ENCODE measurements at regions not wholly inside any gene's neighbourhood (a gene's known extent, or its start where the extent isn't known, plus 50 kb on each side); places are given as distances from the start of the nearest gene placed in this dataset.

DNA sequence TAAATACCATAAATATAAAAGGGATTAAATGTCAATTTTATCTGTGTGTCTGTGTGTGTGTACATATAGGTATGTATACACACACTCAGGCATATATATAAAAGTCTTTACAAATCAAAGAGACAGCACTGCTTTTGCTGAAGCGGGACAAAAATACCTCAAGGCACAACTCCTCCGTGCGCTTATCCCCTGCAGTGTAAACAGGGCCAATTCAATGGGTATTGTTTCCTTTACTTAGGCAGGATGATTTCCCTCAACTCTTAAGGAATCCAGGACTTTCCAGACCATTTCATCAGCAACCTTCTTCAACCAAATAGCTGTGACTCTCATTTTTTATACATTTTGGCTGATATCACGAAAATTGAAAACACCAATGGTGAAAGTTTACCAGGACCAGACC, 227.7 kb downstream of the CRPPA start:
- H3K4me3 Mint-ChIP-seq, result no peak overlapping the region
- no peaks in the 10 kb centered on the region for H3K9me3 Mint-ChIP-seq
- H3K27ac Mint-ChIP-seq, result no peak overlapping the region
- DNase-seq (no peak), ATAC-seq (no peak)
- H3K27me3 Mint-ChIP-seq, result no peaks in the 10 kb centered on the region
- H3K4me1 Mint-ChIP-seq, result no peaks in the 10 kb centered on the region

DNA sequence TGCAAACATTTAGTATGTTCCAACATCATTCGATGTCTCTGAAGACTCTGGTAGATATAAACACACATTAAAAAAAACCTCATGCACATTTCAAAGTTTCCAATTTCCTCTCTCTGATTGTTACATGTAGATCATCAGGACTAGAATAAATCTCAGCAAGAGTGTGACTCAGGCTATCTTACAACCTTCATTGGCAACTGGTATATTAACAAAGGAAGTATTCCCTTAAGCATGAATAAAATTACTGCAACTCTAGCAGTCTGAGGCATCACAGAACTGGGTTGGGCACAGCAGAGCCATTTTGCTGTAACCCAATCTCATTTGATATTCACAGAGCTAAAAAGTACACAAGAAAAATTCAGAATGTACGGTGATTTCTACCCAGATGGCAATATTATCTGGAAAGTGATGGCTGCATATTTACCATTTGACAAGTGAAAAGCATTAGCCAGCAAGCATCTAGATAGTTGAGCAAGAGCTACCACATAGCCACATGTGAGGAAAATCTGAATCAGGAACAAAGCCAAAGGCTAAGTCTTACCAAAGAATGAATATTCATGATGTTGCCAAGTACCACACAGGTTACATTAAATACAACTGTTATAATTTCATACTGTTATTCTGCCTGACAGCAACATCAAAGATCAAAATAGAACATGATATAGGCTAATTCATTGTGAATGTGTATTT, 232.2 kb downstream of the CRPPA start:
- Mint-ChIP-seq H3K27me3 (no peaks in the 10 kb centered on the region), H3K4me1 (no peaks in the 10 kb centered on the region), H3K4me3 (no peak overlapping the region), H3K27ac (no peak overlapping the region), H3K9me3 (no peaks in the 10 kb centered on the region)
- ATAC-seq, result no peak
- no peak for DNase-seq

DNA sequence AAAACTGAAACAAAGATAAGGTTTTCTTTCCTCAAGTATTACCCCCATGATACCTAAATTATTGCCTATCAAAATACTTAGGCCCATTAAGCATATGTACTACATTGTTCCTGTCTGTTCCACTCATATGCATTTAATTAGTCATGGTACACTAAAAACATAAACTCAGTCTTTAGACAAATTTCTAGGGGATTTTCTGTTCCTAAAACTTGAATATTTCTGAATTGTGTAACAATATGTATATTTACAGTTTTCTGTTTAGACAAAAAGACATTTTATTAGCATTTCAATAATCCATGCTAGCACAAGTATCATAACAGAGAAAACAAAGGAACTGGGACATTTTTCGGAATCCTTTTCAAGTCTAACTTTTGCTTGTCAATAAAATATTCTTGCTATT, 234.2 kb downstream of the CRPPA start:
- no peak overlapping the region for H3K4me3 Mint-ChIP-seq
- no peaks in the 10 kb centered on the region for H3K4me1 Mint-ChIP-seq
- no peaks in the 10 kb centered on the region for H3K27me3 Mint-ChIP-seq
- DNase-seq, result no peak
- H3K9me3 Mint-ChIP-seq, result no peaks in the 10 kb centered on the region
- no peak for ATAC-seq
- no peak overlapping the region for H3K27ac Mint-ChIP-seq

DNA sequence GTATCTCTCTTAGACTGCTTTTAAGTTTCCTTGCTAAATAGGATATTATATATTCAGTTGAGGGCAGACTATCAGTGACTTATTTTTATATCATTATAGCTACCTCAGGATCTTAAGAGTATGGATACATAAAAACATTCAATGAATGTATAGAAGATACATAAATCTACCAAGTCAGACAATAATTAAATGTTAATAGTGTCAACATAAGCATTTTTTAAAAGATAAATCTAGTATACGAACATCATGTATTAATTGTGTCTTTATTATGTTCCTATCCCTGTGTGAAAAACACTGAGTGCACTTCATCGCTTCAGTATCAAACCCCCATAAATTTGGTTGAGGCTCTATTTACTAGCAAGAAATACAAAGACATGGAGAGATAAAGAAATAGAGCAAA, 242.8 kb downstream of the CRPPA start:
- no peaks in the 10 kb centered on the region for H3K27me3 Mint-ChIP-seq
- no peaks in the 10 kb centered on the region for H3K4me1 Mint-ChIP-seq
- H3K4me3 Mint-ChIP-seq, result no peak overlapping the region
- H3K27ac Mint-ChIP-seq, result no peak overlapping the region
- ATAC-seq, result no peak
- H3K9me3 Mint-ChIP-seq, result no peaks in the 10 kb centered on the region
- no peak for DNase-seq

DNA sequence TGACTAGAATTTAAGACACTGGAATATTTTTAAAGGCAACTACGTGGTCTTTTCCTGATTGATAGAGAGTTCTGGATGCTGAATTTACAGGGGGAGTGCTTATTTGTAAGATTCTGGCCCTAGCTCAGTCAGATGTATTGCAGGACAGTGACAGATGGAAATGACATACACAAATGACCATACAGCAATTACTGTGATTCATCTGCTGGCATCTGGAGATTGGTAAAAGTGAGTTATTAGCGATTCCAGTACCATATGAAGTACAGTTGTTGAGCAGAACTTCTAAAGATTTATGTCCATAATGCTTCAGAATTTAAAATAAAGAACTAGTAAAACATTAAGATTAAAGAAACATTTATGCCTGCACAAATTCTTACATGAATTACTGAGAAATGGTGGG, 243.2 kb downstream of the CRPPA start:
- no peak for DNase-seq

DNA sequence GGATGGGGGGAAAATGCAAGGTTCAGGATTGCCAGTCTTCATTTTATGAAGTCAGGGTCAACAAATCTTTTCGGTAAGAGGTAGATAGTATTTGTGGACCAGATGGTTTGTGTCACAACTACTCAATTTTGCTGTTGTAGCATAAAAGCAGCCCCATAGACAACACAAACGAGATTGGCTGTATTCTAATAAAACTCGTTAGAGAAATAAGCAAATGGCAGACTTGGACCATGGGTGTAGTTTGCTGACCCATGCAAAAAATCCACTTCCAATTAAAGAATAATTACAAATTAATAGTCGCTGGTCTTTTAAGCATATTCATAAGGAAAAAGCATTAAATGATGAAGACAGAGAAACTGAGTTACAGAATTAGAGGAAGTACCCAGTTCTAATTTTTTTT, 247.1 kb downstream of the CRPPA start:
- Mint-ChIP-seq H3K9me3 (no peaks in the 10 kb centered on the region), H3K4me3 (no peak overlapping the region), H3K27ac (no peak overlapping the region), H3K4me1 (no peaks in the 10 kb centered on the region), H3K27me3 (no peaks in the 10 kb centered on the region)
- no peak for DNase-seq
- no peak for ATAC-seq

More for the DNA sequence above, 243.2 kb downstream of the CRPPA start:
- Mint-ChIP-seq H3K27ac (no peak overlapping the region), H3K4me3 (no peak overlapping the region), H3K27me3 (no peaks in the 10 kb centered on the region), H3K4me1 (no peaks in the 10 kb centered on the region), H3K9me3 (no peaks in the 10 kb centered on the region)
- no peak for ATAC-seq

DNA sequence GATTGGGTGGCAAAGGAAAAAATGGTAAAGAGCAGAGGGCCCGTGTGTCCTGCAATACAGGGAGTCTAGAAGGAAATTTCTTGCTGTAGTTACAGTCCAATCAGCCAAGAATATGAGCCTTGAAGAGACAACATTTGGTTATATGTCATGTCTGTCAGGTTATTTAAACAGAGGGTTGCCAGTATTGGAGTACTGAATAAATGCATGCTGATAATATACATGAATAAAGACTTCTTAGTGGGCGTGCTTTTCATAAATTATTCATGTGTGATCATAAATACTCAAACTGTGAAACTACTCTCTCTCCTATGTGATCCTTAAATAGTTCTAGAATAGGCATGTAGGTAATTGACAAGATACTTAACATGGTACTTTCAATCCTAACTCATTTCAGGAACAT, 249.0 kb downstream of the CRPPA start:
- DNase-seq, result no peak
- no peak for ATAC-seq
- no peak overlapping the region for H3K4me3 Mint-ChIP-seq
- no peak overlapping the region for H3K27ac Mint-ChIP-seq
- H3K27me3 Mint-ChIP-seq, result no peaks in the 10 kb centered on the region
- H3K9me3 Mint-ChIP-seq, result no peaks in the 10 kb centered on the region
- no peaks in the 10 kb centered on the region for H3K4me1 Mint-ChIP-seq

DNA sequence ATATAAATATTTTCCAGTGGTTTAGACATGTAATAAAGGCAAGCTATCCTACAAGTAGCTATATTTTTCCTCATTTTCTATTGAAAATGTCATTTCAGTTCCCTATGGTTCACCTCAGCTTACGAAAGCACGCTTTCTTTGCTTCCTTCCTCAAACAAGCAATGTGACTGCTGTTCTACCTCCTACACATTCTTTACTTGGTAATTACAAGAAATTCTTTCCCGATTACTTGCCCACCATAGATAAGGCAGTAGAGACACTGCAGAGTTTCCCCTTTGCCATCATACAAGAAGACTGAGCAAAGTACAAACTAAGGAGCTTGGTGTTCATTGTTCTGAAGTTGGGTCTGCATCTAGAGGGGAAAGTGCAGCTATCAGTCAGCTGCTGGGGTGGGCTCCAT, 249.4 kb downstream of the CRPPA start:
- ATAC-seq (no peak), DNase-seq (no peak)
- Mint-ChIP-seq H3K27me3 (no peaks in the 10 kb centered on the region), H3K9me3 (no peaks in the 10 kb centered on the region), H3K4me1 (no peaks in the 10 kb centered on the region), H3K27ac (no peak overlapping the region), H3K4me3 (no peak overlapping the region)

DNA sequence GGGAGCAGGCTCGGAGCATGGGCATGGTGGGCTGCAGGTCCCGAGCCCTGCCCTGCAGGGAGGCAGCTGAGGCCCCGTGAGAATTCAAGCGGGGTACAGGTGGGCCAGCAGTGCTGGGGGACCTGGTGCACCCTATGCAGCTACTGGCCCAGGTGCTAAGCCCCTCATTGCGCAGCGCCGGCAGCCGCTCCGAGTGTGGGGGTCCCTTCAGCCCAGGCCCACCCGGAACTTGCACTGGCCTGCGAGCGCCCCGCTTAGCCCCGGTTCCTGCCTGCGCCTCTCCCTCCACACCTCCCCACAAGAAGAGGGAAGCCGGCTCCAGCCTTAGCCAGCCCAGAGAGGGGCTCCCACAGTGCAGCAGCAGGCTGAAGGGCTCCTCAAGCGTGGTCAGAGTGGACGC, 250.7 kb downstream of the CRPPA start:
- Mint-ChIP-seq H3K27ac (no peak overlapping the region), H3K4me3 (no peak overlapping the region)
- ATAC-seq, result no peak

DNA sequence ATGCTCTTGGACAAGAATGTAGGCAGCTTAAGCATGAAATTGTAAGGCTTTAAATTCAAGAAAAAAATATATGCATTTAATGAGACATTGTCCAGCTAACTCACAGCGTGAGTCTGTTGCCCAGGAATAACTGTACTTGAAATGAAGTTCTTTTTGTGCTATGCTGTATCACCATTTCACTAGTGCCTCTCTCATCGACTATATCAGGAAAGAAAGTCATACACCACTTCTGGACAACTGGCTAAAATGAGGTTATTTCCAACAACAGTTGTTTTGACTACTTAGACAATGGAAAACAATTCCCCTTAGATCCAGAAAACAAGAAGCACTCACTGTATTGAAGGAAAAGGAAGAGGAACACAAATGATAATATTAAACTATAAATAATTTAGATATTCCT, 251.8 kb downstream of the CRPPA start:
- no peaks in the 10 kb centered on the region for H3K27me3 Mint-ChIP-seq
- no peak overlapping the region for H3K27ac Mint-ChIP-seq
- H3K4me1 Mint-ChIP-seq, result no peaks in the 10 kb centered on the region
- DNase-seq, result no peak
- no peaks in the 10 kb centered on the region for H3K9me3 Mint-ChIP-seq
- no peak for ATAC-seq
- H3K4me3 Mint-ChIP-seq, result no peak overlapping the region

More for the DNA sequence above, 250.7 kb downstream of the CRPPA start:
- H3K9me3 Mint-ChIP-seq, result no peaks in the 10 kb centered on the region
- no peaks in the 10 kb centered on the region for H3K27me3 Mint-ChIP-seq
- H3K4me1 Mint-ChIP-seq, result no peaks in the 10 kb centered on the region
- no peak for DNase-seq

DNA sequence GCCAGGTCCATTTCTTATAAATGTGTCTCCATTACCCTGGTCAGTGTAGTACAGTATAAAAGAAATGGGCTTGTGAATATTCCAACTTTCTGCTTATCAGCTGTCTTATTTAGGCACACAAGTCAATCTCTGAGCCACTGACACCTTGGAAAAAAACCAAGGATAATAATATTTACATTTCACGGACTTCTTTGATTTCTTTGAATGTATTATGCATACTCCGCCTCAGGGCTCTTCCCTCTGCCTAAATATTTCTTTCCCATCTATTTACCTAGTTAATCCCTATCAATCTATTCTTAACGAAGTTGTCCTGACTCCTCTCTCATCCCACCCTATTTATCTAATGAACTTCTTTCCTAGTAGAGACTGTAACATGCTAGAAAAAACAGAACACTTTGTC, 253.8 kb downstream of the CRPPA start:
- Mint-ChIP-seq H3K4me1 (no peaks in the 10 kb centered on the region), H3K9me3 (peaks cover 7 to 10% of the 10 kb centered on the region in 2 donors), H3K27me3 (no peaks in the 10 kb centered on the region), H3K27ac (no peak overlapping the region), H3K4me3 (no peak overlapping the region)
- DNase-seq (no peak), ATAC-seq (no peak)

DNA sequence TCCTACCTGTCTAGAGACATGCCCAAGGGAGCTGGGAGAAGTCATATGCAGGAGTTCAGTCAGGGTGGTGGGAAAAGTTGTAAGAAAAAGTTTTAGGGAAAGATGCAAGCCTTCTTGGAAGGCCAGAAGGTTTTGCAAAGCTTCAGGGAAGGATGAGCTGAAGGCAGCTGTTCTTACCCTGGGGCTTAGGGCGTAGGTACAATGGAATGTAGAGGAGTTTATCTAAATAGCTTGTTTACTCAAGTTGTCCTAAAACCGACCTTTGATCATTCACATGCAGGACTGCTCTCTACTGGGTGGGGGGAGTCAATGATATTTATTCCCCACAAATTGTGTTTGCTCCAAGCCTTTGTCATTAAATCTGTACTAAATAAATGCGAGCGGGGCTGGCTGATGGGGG, 277.0 kb downstream of the CRPPA start:
- Mint-ChIP-seq H3K27ac (no peak overlapping the region), H3K27me3 (no peaks in the 10 kb centered on the region), H3K9me3 (peaks cover 30 to 45% of the 10 kb centered on the region in 2 donors), H3K4me3 (no peak overlapping the region), H3K4me1 (no peaks in the 10 kb centered on the region)
- no peak for ATAC-seq
- DNase-seq, result no peak

DNA sequence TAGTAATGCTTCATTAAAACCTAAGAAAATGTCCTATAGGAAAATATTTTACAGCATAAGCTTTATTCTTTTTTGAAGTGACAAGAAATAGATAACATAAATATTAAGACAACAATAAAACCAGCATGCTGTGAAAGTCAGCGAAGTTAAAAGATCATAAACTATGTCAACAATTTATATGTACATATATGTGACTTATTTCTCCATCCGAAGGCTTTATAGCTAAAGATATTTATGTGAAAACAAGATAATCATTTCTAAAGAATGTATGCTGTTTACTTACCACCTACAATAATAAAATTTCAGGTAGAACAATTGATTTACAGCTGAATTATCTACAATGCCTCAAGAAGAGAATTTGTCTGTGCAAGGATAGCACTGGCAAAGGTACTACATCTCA, 283.4 kb downstream of the CRPPA start:
- Mint-ChIP-seq H3K9me3 (peaks cover 0 to 2% of the 10 kb centered on the region in 2 donors), H3K27ac (no peak overlapping the region), H3K4me1 (no peaks in the 10 kb centered on the region), H3K27me3 (no peaks in the 10 kb centered on the region), H3K4me3 (no peak overlapping the region)
- no peak for ATAC-seq
- DNase-seq, result no peak

DNA sequence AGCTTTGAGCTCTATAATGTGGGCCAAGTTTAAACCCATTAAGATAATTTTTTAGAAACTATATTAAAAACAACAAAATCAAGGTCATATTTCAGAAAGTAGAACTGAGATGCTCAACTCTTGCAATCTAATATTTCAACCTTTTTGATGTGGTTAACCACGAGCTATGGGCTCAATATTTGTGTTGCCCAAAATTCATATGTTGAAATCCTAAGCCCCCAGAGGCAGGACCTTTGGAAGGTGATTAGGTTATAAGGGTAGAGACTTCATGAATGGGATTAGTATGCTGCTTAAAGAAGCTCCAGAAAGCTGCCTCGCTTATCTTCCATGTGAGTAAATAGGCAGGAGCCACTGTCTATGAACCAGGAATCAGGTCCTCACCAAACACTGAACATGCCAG, 284.4 kb downstream of the CRPPA start:
- Mint-ChIP-seq H3K4me3 (no peak overlapping the region), H3K4me1 (no peaks in the 10 kb centered on the region), H3K9me3 (no peaks in the 10 kb centered on the region), H3K27me3 (no peaks in the 10 kb centered on the region), H3K27ac (no peak overlapping the region)
- ATAC-seq (no peak), DNase-seq (no peak)

DNA sequence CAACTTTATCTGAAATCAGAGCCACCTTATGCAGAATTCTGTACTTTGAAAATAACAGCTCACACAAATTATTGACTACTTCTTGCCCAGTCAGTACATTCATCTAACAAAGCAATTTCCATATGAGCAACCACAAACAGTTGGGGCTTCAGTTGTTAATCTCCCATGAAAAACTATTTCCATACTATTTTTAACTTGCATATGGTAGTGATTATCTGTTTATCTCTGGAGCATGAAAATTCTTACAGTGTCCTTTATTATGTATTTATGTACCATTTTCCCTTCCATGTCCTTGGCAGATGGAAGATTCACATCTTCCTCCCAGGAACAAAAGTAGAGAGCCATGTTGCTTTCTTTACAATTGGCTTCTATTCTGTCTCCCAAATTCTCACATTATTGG, 285.7 kb downstream of the CRPPA start:
- DNase-seq (no peak), ATAC-seq (no peak)
- Mint-ChIP-seq H3K4me1 (no peaks in the 10 kb centered on the region), H3K27ac (no peak overlapping the region), H3K27me3 (no peaks in the 10 kb centered on the region), H3K4me3 (no peak overlapping the region), H3K9me3 (no peaks in the 10 kb centered on the region)

DNA sequence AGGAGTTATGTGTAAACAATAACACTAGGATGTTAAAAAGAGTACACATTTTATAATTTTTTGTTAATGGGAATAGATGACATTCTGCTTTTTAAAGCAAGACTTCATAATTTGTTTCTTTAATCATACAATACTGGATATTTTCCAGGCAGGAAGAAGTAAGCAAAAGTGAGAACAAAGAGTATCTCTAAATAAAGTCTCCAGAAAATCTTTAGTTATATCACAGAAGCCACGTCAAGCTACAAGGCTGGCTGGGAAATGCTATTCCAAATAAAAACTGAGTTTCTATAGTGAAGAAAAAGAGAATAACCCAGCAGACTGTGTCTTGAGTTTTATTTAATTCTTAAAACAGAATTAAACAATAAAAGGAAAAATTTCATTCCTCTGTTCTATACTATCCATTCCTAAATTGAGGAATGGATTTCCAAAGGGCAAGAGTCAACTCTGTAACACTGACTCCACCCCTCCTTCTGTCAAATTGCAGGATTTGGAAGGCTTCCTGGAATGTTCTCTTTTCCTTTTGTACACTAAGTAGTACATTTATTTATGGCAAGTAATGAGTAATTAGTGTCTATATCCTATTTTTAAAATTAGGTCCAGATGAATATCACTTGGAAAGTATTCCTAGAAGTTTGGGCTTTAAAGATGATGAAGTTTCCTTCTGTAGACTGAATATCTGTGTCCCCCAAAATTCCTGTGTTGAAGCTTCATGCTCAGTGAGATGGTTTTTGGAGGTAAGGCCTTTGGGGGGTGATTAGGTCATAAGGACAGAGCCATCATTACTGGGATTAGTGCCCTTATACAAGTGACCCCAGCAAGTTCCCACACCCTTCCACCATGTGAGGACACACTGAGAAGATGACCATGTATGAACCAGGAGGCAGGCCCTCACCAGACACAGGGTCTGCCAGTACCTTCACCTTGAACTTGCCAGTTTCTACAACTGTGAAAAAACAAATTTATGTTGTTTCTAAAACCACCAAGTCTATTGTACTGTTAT, 290.9 kb downstream of the CRPPA start:
- Mint-ChIP-seq H3K4me1 (no peaks in the 10 kb centered on the region), H3K4me3 (no peak overlapping the region), H3K27ac (no peak overlapping the region), H3K27me3 (no peaks in the 10 kb centered on the region), H3K9me3 (peaks cover 9 to 10% of the 10 kb centered on the region in 2 donors)
- DNase-seq, result no peak
- no peak for ATAC-seq

All from stimulated activated naive CD8-positive, alpha-beta T cell treated with anti-CD3 and anti-CD28 coated beads, Interleukin-15, amount 100 ng/mL, for 72 hours (primary cell).